HEK293T (cell line): ENCODE measurements at regions not wholly inside any gene's neighbourhood (a gene's known extent, or its start where the extent isn't known, plus 50 kb on each side); places are given as distances from the start of the nearest gene placed in this dataset.

ENCODE experiments used
- FOXA1 ChIP-seq: fragments of 450-650 bp; IDR thresholded peaks from 2 replicates; pipeline ENCODE4 v1.6.1; 2016; ENCODE audit warnings: mild to moderate bottlenecking
- FOXM1 ChIP-seq: fragments of 450-650 bp; IDR thresholded peaks from 2 replicates; pipeline ENCODE4 v1.6.1; 2017; ENCODE audit warnings: mild to moderate bottlenecking, borderline replicate concordance
- LEF1 ChIP-seq: fragments of 450-650 bp; IDR thresholded peaks from 2 replicates; pipeline ENCODE4 v1.6.1; 2017; ENCODE audit warnings: mild to moderate bottlenecking, borderline replicate concordance
- SP1 ChIP-seq: fragments of 450-650 bp; IDR thresholded peaks from 2 replicates; pipeline ENCODE4 v1.6.1; 2017
- SUZ12 ChIP-seq: fragments of 450-650 bp; IDR thresholded peaks from 2 replicates; pipeline ENCODE4 v1.6.1; 2016; ENCODE audit warnings: mild to moderate bottlenecking
- TF ChIP-seq, protein P1 (sequence below): fragments of 450-650 bp; IDR thresholded peaks from 2 replicates; pipeline ENCODE4 v1.6.1; 2016

DNA sequence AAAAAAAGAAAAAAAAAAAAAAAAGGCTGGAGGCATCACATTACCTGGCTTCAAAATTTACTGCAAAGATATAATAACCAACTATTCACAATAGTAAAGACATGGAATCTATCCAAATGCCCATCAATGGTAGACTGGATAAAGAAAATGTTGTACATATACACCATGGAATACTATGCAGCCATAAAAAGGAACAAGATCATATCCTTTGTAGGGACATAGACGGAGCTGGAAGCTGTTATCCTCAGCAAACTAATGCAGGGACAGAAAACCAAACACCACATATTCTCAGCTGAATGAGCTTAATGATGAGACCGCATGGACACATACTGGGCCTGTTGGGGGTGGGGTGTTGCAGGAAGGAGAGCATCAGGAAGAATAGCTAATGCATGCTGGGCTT is 330.5 kb downstream of the SRGAP2C start:
- TF ChIP-seq LEF1 (no peak), FOXA1 (no peak), SUZ12 (no peak), FOXM1 (no peak), SP1 (no peak)
- TF ChIP-seq, protein P1, sequence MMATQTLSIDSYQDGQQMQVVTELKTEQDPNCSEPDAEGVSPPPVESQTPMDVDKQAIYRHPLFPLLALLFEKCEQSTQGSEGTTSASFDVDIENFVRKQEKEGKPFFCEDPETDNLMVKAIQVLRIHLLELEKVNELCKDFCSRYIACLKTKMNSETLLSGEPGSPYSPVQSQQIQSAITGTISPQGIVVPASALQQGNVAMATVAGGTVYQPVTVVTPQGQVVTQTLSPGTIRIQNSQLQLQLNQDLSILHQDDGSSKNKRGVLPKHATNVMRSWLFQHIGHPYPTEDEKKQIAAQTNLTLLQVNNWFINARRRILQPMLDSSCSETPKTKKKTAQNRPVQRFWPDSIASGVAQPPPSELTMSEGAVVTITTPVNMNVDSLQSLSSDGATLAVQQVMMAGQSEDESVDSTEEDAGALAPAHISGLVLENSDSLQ, result no peak
